HG03196 (cell line): ENCODE measurements at regions not wholly inside any gene's neighbourhood (a gene's known extent, or its start where the extent isn't known, plus 50 kb on each side); places are given as distances from the start of the nearest gene placed in this dataset.
"Not testable (repeated sequence)": the region's sequence is repeated elsewhere in the genome, so short reads cannot be mapped to it uniquely, and the experiment has no call there.

Experiments
- ATAC-seq: cut with Tn5 transposase; IDR thresholded peaks from one replicate; pipeline ENCODE4 v1.9.1; 2021; ENCODE audit not compliant: unreplicated experiment

DNA sequence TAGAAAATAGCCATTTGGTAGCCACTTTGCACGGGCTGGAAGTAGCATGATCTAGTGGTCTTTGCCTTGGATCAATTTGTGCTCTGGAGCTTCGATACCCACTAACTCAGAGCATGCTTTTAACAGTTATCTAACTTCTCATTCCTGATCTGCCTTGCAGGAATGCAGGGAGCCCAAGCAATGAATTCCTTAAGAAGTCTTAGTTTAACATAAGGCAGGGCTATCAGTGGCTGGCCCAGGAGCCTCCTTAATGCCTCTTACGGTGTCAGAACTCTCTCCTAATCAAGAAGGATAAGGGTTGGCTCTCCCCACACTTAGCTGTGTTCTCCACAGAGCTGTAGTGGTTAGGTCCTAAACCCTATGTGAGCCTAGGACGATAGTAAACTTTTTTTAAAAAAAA lies 95.8 kb upstream of the TBCA start:
- ATAC-seq = no peak

- ATAC-seq = no peak
Measured at GRCh38 chr5:77871016-77871415, 94.9 kb upstream of the TBCA start.

GRCh38 chr5:77869116-77869798 lies 93.1 kb upstream of the TBCA start:
- ATAC-seq = no peak

GRCh38 chr5:77867914-77868313 lies 91.8 kb upstream of the TBCA start:
- no peak for ATAC-seq

DNA sequence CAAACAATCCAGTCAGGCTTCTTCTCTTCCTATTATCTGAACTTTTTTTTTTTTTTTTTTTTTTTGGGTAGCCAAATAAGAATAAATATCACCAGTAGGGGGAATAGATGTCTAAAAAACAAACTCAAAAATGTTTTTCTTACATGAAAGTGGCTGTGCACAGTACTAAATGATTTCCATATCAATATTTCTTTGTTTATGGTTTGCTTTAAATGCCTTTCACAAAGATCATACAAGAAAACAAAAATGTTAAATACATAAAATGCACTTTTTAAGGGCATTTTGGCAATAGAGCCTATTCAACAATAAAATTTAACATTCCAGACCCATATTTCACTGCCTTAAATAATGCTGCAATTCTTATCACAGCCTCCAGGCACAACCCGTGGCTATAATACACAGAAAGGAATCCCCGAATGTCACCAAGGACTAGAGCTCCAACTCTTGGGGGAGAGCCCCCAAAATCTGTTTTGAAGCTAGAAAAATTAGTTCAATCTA lies 91.1 kb upstream of the TBCA start:
- ATAC-seq = no peak

- no peak for ATAC-seq
Measured at GRCh38 chr5:77866198-77866597, 90.1 kb upstream of the TBCA start.

DNA sequence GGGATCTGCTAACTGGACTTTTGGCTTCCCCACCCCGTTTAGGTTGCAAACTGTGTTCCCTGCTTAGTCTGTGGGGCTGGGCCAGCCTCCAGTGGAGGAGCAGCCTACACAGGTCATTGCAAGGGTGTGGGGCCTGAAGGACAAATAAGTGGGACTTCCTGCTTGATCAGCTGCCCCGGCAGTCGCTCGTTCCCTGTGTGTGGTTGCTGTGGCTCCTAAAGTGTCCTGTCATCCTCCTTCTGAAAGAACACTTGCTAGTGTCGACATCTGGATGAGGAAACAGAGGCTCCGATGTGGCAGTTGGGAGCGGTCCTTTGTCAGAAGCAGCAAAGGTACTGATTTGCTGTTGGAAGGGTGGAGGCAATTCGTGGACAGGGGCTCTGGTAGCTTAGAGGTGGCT lies 88.9 kb upstream of the TBCA start:
- no peak for ATAC-seq

GRCh38 chr5:77863181-77863580 lies 87.0 kb upstream of the TBCA start:
- ATAC-seq = no peak

DNA sequence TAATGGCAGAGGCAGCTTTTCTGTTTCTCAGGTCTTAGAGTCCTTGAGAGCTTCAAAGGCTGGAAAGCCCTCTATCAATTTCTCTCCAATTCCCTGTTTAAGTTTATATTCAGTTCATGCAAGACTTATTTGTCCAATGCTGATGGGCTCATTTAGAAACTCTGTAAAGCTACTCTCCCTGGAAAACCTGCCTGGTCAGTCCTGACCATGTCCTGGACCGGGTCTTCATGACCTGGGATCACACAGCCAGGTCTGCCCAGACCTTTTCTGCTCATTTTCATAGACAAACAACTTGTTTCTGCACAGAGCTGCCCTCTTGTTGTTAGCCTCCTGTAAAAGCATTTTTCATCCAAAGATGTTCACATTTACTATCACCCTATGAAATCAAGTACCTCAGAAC lies 85.4 kb upstream of the TBCA start:
- no peak for ATAC-seq

- ATAC-seq = no peak
Measured at GRCh38 chr5:77859306-77859705, 83.2 kb upstream of the TBCA start.

- ATAC-seq = not testable (repeated sequence)
Measured at GRCh38 chr5:77858678-77859077, 82.5 kb upstream of the TBCA start.

GRCh38 chr5:77855369-77855768 lies 79.2 kb upstream of the TBCA start:
- no peak for ATAC-seq

- no peak for ATAC-seq
Measured at GRCh38 chr5:77853353-77853907, 77.3 kb upstream of the TBCA start.

DNA sequence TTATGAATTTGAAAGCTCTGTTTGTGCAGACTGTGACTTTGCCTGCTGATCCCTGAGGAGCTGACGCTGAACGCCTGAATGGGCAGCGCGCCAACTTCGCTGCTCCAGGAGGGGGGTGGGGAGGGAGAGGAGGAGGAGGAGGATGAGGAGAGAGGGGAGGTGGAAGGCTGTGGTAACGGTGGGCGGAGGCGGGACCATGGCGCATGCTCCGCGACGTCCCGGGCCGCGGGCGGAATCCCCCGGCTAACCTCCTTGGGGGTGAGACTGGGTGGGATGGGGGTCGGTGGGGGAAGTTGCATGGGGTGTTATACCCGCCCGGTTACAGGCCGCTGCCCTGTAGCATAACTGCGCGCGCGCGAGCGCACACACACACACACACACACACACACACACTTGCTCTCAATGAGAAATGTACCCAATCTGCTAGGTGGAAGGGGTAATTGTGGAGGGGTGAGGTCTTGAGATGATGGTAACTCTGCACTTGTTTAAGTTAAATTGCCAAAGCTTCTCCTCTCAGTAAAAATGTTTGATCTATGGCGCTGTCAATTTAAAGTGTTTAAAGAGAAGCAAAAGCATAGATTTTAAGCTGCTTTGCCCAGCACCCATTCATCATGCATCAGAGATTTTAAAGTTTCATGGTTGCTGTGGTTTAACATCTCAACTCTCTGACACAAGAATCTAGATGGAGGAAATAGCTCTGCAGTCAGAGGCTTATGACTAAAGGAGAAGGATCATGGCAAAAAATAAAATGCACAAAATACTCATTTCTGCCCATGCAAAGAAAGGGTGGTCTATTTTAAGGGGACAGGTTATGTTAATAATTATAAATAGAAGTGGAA lies 76.6 kb upstream of the TBCA start:
- peak; percentile 60 for ATAC-seq

- ATAC-seq = no peak
Measured at GRCh38 chr5:77852068-77852513, 76.0 kb upstream of the TBCA start.

GRCh38 chr5:77851176-77852067 lies 75.3 kb upstream of the TBCA start:
- ATAC-seq = no peak

- ATAC-seq = no peak
Measured at GRCh38 chr5:77850536-77851175, 74.5 kb upstream of the TBCA start.

DNA sequence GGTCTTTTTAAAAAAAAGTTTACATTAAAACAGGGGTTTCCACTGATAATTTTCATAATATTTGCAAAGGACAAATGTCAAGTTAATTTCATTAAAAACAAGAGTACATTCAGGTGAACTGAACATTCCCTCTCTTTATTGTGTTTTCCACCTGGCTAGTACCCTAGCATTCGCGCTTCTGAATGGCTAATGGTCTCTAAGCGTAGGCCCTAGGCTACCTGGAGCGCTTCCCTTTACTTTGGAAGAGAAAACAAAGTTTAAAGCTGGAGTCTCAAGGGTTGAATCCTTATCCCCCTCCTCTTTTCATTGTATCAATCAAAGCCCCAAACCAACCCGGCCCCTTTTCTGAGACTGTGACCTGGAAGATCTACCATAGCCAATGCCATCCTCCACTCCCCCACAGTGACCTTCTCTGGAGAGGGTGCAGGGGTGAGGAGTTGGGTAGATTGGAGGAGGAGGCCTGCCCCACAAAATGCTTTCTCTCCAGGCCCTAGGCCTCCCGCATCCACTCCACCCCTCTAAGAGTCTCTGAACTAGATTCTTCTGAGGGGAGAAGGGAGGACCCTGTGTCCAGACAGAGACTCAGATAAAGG lies 73.3 kb upstream of the TBCA start:
- ATAC-seq = no peak

- no peak for ATAC-seq
Measured at GRCh38 chr5:77847814-77848290, 71.7 kb upstream of the TBCA start.

DNA sequence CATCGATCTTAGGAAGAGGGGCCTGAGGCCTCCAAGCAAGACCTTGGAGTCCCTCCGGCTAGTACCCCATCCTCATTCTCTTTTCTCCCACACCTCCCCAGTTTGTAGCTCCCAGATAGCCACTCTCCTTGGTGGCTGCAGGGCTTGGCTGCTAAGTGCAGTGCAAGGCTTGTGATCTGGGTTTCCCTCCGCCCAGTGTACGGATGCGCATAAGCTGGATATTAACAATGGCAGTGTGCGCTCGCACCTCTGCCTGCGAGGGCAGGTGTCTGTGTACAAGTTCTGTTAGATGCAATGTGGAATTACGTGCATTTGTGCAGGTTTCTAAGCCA lies 71.0 kb upstream of the TBCA start:
- ATAC-seq = no peak
